ENCODE measurements at regions not wholly inside any gene's neighbourhood (a gene's known extent, or its start where the extent isn't known, plus 50 kb on each side); places are given as distances from the start of the nearest gene placed in this dataset.

DNA sequence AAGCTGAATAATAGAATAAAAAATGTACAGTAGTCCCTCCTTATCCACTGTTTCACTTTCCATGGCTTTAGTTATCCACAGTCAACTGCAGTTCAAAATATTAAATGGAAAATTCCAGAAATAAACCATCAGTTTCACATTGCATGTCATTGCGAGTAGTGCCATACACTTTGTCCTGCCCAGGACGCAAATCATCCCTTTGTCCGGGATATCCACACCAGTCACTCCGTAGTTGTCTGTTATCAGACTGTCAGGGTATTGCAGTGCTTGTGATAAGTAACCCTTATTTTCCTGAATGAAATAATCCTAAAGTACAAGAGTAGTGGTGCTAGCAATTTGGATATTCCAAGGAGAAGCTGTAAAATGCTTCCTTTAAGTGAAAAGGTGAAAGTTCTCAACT lies 271.3 kb downstream of the DKK2 start:
- FAIRE-seq, result no peak

DNA sequence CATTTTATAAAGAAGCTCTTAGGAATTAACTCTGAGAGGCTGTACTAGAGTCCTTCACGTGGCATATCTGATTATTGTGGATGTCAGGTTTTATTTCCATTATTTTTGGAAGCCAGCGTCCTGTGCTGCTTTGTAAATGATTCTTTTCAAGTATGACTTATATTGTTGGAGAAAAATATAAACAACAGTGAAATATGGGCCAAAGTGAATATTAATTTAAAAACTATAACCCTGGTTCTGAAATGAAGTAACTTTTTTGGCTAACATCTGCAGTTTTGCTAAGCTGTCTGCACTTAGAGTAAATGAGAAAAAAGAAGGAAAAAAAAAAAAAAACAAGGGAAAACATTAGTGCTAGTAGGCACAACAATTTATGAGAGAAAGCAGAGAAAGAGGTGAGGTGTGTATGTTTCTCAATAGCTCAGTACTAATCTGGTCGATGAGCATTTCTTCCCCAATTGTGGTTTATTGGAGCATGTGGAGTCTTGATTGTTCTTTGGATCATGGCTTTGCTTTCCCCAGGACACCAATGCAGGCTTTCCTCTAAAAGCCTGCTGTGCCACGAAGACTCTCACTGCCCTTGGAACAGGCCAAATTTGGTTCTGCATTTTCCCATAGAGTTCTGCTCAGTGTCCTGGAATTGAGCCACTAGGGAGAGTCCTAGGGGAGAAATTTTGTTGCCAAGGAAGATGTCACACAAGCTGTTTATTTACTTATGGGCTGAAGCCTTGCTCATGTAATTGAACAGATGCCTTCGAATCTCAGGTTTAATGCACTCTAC lies 273.3 kb downstream of the DKK2 start:
- no peak for FAIRE-seq

DNA sequence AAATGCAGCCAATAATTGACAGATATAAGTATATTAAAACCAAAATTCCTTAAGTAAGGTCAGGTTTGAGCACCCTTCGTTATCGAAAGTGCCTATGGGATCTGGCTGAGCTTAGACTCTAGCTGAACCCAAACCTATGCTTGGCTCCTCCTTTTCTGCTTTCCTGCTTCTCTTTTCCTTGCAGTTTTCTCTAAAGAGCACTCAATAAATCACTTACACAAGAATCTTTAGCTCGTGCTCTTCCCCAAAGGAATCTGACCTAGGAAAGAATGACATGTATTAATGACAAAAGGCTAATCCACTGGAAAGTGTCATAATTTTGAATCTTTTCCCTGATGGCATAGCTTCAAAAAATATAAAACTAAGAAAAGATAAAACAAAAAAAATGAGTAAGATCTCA lies 282.7 kb downstream of the DKK2 start:
- no peak for FAIRE-seq

DNA sequence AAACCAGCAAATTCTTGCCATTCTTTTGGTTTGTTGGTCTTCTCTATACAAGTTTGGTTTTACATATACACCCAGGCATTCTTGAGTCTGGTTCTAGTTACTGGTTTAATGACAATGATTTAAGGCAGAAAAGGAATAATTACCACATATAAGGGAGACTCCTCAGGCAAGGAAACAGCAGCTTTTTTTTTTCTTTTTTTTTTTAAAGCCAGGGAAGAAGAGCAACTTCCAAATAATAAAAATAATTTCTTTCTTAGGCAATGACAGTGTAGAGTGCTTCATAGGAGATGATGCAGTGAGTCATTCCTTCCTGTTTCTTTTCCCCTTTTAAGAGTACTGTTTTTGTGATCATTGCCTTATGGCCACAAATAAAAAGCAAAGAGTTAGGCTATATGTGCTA lies 289.7 kb downstream of the DKK2 start:
- no peak for FAIRE-seq

DNA sequence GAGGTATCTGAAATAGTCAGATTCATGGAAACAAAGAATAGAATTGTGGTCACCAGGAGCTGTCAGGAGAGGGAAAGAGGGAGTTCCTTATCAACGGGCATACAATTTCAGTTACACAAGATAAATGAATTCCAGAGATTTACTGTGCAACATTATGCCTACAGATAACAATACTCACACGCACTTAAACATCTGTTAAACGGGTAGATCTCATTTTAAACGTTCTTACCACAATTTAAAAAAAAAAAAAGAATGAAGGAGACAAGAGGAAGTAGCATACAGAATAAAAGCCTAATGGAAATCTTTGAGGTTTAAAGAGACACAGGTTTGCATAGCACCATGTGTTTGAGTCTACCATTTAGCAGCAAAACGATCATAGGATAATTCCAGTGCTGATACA lies 298.0 kb downstream of the DKK2 start:
- FAIRE-seq, result no peak

DNA sequence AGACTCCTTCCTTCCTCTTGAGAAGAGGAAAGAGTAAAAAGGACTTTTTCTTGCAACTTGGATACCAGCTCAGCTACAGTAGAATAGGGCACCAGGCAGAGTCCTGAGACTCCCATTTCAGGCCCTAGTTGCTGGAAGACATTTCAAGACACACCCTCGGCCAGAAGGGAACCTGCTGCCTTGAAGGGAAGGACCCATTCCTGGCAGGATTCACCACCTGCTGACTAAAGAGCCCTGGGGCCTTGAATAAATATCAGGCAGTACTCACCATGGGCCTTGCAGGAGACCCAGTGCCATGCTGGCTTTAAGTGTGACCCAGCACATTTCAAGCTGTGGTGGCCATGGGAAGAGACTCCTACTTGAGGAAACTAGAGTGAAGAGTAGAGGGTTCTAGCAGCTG lies 317.6 kb downstream of the DKK2 start:
- FAIRE-seq, result no peak

DNA sequence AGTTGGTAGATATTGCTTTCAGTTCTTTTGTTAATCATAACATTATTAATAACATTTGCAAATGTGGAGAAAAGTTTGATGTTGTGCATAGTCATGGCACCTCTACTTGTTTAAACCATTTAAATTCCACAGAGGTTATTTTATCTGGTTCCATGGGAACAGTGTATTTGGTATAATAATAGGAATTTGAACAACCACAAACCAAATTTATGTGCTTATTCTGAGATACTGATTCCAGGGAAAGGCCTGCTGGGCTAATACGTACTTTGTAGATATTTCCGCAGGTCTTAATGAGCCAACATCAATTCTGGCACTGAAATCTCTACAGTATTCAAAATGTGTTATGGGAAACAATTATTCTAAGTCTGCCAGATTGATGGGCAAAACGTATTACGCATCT lies 319.0 kb downstream of the DKK2 start:
- FAIRE-seq, result no peak

DNA sequence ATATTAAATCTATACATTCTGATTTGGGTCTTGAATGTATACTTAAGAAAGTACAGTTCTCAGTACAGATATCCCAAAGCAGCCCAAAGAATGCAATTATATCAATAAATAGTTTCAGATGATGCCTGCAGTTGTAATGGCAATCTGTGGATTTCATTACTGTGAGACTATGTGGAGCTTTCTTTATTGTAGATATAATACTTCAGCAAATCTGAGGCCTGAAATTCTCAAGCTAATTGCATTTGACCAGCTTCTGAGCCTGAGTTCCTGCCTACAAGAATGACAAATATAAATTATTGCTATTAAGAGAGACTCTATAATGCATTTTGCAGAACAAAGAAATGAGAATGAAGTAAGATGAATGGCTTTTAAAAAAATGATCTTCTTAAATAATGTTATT lies 320.3 kb downstream of the DKK2 start:
- no peak for FAIRE-seq

DNA sequence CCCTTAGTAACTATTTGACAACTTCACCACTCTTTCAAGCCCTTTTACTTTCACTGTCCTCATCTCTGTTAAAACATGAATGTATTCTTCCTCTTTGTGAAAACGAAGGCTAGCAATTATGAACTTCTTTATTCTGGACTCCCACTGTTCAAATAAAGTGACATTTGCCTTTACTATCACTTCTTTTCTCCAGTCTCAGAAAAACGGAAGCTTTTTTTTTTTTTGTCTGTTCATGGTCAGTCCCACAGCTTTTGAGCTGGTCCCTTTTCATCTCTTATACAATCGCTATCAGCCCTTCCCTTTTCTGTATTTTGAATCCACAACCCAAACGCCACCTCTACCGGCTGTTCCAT lies 327.7 kb downstream of the DKK2 start:
- no peak for FAIRE-seq

DNA sequence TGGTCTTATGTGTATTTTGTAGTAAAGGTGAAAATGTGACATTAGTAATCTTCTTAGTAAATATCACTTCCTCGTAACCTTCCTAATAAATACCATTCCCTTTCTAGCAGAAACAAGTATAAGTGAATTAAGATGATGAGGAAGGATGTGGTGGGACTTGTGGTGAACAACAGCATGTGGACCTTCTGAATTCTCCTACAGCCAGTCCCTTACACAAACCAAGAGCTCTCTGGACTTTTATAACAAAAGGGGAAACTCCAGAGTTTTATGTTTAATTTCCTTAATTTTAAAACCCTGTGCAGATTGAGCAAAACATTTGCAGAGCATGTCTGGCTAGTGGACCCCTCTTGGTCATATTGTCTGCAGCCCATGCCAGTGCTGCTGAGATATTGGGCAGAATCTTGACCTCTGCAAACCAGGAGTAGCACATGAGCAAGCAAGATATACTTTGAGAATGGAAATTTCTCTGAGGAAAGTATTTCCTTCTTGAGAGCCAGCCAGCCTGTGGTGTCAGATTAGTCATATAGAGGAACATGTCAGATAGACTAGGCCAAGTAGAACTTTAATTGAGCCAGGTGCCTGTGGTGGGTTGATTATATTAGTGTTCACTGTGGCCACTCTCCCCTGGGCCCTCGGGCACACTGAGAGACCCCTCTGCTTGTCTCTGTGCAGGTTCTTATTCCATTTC lies 328.2 kb downstream of the DKK2 start:
- no peak for FAIRE-seq

DNA sequence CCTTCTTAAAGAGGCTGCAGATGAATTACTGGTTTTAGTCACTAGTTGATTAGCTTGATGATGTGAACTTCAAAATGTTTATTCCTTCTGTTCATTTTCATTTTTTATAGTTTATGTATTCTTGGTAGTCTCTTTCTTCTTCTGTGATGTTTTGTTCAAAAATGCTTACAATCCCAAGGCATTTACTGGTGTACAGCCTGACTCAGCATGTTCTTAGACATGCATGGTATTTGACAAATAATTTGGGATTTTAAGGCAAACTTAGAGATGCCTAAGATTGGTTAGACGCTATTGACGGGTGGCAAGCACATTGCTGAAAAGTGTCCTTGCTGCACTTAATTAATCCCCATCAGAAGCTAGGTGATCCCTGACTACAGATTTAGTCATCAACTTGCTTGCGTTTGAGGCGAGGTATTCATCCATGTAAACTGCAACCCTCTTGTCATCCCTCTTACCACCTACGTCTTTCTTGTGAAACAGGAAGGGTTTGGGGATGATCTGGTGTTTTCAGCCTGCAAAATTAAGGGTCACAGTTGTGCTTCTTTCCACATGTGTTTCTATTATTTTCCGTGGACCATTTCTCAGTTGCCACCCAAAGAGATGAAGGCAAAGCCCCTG lies 331.8 kb downstream of the DKK2 start:
- FAIRE-seq, result no peak

DNA sequence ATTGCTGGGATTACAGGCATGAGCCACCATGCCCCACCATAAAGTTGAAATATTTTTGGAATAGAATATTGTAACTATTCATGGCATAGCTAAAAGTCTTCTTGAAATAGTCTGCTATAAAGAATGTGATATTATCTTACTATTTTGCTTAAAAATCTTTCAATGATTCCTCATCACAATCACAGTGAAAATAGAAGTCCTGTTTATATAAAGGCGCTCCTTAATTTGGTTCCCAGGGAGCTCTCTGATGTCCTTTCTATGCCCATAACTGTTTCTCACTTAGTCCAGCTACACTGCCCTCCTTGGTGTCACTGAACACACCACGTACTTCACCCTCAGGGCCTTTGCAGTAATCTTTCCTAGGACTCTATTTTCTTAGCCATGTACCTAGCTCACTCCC lies 331.7 kb upstream of the GIMD1 start:
- no peak for FAIRE-seq

DNA sequence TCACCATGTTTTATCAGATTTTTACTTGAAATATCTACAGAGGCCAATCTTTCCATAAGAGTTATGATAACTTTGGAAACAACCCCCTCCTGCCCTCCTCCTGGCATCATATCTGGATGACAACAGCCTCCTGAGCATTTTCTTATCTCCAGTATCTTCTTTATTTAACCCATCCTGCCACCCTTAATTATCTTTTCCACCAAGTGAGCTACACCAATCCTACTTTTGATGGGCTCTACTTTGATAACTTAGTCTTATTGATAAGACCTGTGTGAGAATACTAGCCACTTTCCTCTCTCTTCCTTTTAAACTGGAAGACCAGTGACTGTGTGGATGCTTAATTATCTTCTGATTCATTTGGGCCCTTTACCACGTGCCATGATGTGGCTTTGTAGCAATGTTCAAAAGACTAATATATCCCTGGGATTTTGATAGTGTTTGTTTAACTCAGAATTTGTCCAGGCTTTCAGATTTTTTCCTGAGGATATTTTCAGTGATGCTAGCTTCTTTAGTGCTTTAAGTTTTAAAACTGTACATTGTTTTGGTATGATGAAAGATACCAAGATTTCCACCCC lies 330.1 kb upstream of the GIMD1 start:
- no peak for FAIRE-seq

DNA sequence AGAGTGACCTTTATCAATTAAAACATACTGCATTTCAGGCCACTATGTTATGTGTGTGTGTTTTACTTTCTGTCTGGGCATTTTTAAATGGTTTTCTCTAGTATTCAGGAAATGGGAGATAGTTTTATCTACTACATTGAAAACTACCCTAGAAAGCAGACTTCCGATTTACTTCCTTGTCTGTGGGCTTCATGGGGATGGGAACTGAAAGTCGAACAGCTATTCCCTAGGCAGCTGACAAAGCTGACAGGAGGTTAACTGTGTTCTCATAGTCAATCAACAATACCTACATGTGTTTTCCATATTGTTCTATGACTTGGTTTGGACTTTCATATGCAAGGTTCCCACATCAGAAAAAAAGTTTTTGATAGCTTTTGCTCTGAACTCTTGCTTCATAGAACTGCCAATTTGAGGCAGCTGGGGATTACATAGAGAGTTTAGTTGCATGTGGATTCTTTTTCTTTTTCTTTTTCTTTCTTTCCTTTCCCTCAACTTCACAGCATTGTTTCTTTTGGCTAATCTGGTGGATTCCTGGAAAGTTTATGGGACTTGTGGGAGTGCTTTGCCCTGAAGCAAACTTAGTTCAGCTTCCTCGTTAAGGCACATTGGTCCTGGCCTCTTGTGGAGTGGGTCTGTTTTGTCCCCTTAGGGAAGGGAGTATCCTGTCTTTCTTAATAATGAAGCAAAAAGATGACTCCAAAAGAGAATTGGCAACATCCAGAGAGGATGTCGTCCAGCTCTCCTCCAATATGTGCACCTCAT lies 327.1 kb upstream of the GIMD1 start:
- FAIRE-seq, result no peak

DNA sequence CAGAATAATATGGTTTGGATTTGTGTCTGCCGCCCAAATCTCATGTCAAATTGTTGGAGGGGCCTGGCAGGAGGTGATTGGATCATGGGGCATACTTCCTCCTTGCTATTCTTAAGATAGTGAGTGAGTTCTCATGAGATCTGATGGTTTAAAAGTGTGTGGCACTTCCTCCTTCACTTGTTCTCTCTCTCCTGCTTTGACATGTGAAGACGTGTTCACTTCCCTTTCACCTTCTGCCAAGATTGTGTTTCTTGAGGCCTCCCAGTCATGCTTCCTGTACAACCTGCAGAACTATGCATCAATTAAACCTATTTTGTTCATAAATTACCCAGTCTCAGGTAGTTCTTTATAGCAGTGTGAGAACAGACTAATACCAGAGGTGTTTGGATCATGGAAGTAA lies 325.7 kb upstream of the GIMD1 start:
- no peak for FAIRE-seq

DNA sequence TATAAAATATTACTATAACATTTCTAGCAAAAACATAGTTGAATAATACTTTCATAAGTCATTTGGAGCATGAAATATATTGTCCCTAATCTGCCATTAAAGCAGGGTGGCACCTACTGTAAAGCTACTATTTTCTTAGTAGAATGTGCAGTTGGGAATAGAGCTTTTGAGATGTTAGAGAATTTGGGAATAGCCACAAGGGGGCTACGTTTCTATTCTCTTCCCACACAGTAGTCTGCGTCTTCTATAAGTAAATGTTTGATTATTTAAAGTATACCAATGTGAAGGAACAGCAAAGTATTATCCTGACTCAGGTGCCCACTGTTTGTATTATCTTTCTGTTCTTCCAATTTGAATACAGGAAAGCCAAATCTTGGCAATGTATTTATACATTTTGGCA lies 323.2 kb upstream of the GIMD1 start:
- FAIRE-seq, result no peak

DNA sequence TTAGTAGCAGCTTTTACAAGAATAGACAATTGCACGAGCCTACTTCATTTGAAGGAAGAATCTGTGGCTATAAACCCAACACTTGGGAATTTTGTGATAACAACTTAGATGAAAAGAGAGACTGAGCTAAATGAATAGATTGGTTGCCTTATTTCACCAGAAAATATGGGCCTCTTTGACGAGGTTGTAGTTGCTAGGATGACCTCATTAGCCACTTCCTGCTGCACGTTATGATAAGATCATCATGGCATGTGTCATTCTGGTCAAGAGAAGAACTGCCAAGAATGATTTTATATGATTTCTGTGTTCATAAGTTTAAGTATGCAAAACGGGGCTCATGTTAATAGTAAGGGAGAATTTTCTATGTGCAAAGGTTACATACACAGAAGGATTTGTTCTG lies 321.9 kb upstream of the GIMD1 start:
- FAIRE-seq, result no peak

DNA sequence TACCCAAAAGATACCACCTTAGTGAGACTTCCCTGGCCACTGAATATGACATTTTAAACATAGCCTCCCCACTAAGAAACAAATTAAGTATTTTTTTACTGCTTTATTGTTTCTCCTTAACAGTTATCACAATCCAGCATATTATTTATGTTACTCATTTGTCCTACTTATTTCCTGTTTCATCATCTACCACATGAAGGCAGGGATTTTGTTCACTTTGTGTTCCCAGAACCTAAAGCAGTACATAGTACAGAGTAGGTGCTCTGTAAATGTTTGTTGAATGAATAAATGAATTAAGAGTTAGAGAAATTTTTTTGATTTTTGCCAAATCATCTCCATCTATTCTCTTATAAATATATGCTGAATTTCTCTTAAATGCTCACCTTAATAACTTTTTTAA lies 318.4 kb upstream of the GIMD1 start:
- no peak for FAIRE-seq

DNA sequence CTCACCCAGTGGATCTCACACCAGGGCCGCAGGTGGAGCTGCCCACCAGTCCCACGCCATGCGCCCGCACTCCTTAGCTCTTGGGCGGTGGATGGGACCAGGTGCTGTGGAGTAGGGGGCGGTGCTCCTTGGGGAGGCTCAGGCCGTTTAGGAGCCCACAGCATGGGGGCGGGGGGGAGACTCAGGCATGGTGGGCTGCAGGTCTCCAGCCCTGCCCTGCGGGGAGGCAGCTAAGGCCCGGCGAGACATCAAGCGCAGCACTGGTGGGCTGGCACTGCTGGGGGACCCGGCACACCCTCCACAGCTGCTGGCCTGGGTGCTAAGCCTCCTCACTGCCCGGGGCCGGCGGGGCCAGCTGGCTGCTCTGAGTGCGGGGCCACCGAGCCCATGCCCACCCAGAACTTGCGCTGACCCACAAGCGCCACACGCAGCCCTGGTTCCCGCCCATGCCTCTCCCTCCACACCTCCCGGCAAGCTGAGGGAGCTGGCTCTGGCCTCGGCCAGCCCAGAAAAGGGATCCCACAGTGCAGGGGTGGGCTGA lies 312.9 kb upstream of the GIMD1 start:
- FAIRE-seq, result no peak

DNA sequence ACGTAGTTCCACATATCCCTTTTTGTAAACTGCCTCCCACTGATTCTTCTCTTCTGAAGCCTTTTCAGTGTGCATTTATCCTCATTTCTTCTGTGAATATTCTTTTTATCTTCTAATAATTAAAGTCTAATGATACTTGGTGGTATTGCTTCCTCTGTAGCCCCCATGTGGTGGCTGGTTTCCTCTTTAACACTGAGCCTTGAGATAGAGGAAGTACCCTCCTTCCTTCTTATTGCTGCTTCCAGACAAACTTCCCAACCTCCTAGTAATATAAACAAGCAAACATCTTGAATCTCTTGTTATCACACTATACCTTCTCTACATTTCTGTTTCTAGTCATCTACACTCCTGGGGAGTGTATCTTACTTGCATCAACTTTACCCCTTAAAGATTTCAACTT lies 310.5 kb upstream of the GIMD1 start:
- FAIRE-seq, result no peak

DNA sequence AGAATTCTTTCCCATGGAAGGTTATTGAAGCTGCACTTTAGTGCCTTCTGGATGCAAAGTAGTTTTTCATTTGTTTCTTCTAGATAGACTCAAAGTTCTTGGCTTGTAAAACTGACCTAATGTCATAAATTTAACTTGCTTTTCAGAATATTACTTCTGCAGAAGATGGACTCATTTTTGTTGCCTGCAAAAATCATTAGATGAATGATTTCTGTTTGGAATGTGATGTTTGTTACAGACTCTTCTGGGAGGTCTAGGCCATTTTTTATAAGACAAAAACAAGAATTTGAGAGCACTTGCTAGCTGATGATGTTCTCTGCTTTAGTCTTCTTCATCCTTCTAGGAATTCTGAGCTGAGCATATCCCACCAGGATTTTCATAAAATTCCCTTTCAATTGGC lies 308.6 kb upstream of the GIMD1 start:
- FAIRE-seq, result no peak

DNA sequence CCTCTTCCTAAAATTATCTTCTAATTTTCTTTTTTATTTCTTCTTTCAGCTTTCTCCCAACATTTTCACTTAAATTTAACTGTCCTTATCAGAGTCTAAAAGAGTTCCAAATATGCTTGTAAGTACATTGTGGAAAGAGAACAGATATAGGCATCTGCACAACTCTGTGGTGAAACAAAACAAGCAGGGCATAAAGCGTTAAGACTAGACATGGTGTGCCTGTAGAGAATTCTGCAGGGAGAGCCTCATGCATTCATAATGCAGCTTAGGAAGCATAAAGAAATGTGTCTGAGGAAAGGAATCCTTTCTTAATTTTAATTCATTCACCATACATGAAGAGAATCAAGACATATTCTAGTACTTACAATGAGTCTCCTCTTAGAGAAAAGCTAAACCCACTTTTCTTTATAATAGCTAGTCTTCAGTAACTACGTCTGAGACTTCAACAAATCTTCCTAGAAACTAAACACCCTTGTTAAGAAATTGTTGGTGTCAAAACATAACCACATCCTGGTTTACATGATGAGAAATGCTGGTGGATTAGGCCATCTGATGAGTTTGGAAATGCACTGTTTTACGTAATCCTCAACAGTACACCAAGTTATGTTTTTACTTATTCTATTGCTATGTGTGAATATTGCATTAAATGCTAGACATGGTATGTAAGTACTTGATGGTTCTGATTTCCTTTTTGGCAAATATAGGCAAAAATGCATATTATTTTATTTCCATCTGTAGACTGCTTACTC lies 307.8 kb upstream of the GIMD1 start:
- FAIRE-seq, result no peak
